NCI-H2196 treated with DMSO at 0.1 percent for 48 hours (cell line): ENCODE measurements at regions not wholly inside any gene's neighbourhood (a gene's known extent, or its start where the extent isn't known, plus 50 kb on each side); places are given as distances from the start of the nearest gene placed in this dataset.
"Not testable (repeated sequence)": the region's sequence is repeated elsewhere in the genome, so short reads cannot be mapped to it uniquely, and the experiment has no call there.

ENCODE experiments used
- DNase-seq: peaks from one replicate; lab custom pipeline; 2025; ENCODE audit not compliant: unreplicated experiment; lab: John Stamatoyannopoulos, UW

GRCh38 chr1:213711833-213712490 lies 275.8 kb upstream of the PROX1 start:
- DNase-seq = not testable (repeated sequence)

DNA sequence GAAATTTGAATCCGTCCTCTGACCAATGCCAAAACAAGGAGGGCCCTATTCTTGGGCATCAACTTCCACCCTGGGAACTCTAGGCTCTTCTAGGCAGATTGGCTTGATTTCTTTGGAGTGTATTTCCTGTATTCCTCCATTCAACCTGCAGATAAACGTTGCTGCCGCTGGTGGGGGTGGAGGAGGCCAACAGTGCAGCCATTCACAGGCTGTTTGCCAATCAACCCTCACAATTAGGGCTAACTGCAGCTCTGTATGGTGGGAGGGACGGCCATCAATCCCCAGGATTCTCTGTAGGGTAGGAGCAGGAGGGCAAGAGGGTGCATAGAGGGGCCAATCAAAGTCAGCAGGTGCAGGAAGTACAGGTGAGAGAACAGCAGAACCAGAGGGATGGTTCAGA lies 273.1 kb upstream of the PROX1 start:
- no peak for DNase-seq

- DNase-seq = no peak
Measured at GRCh38 chr1:213715182-213715581, 272.6 kb upstream of the PROX1 start.

DNA sequence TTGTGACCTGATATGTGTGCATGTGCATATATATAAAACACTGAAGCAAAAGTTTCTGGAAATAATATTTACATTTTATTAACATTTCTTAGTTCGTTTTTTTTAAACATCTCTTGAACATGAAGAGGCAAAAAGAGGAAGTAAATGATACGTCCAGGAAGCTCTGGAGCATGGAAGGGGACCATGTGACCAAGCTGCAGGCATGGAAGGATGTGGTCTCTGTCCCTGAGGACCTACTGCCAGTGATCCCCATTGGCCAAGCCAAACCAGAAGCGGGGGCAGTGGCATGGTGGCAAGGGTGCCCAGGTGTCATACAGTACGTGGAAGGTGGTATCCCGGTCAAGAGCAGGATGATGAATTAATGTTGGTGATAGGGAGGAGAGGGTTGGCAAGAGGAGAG lies 268.3 kb upstream of the PROX1 start:
- no peak for DNase-seq

DNA sequence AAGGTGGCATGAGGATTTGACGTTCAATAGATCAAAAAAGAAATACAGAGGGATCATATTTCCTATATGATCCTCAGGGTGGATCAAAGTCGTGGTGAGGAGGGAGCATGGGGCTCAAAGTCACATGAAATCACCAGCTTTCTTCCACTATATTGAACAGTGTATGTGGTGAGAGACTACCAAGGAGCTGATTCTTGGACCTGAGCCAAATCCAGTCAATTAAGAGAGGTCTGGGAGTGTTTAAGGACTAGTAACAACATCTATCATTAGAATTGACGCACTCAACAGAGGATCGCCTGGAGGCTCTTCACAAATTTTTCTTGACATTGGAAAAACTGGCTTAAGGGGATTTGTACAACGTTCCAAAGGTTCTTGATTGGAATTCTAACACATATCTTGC lies 267.7 kb upstream of the PROX1 start:
- DNase-seq = no peak

GRCh38 chr1:213723187-213723586 lies 264.6 kb upstream of the PROX1 start:
- no peak for DNase-seq

DNA sequence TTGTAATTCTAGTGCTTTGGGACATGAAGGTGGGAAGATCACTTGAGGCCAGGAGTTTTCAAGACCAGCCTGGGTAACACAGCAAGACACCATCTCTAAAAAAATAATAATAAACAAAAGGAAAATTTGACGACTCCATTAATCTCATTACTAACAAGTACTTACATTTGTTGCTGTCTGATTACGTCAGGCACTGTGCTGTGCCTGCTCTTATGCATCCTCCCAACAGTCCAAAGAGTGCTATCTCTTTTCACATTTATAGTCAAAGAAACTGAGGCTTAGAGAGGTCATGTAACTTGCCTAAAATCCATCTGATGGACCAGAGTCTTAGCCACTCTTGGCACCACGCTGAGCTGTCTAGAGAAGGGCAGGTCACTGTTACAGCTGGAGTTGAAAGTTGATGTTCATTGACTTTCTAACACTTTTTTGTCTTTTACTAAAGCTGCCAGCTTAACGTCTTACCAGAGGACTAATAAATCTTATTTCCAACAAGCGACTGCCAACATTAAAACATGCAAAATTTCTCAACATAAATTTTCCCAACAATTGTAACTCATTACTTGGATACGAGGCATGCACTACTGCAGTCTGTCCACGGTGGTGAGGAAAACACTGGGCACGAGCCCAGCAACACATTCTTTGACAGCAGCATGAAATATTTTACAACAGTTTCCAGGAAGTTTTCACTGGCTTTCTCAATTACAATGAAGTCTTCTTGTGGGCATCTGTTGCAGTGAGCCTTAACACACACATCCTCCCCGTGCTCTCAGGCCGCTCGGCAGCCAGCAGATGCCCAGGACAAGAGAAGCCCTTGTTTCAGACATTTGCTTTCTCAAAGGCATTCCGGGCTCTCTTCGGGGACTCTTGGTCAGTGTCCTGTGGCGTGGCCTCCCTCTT lies 262.9 kb upstream of the PROX1 start:
- DNase-seq = no peak

GRCh38 chr1:213727853-213728592 lies 259.8 kb upstream of the PROX1 start:
- no peak for DNase-seq

DNA sequence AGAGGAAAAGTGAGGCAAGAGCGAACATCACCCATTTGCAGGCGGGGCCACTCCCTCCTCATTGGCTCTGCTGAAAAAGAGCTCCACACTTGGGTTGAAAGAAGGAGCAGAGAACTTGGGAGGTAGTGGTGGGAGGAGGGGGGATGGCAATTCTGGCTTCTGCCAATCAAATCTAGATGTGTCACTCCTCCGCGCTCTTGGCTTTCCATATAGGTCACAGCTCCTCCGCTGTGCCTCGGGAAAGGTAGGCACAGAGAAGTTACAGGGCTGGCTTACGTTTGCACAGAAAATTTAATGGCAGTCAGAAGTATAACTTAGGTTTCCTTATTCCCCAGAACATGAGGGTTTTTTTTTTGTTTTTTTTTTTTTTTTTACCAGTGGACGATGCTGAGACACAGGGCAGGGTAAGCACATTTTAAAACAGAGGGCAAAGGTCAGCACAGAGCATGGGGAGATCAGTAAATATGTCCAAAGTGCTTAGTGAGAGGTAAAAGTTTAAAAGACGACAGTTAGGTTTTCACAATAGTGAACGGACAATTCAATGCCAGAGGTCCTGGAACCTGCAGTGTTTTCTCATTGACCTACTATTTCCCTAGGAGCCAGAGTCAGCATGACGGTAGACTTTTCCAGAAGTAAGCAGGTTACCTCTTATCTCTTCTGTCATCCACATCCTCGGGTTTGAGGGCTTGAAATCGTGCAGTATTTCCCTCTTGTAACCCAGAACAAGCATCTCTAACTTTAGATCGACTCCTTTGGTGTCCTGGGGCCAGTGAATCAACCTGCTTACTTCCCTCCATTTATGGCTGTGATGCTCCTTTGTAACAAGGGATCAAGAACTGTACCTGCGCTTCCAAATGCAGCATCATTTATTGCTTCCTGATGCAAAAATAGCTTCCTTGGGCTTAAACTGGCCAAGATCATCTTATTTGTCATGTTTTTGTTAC lies 258.9 kb upstream of the PROX1 start:
- DNase-seq = no peak

DNA sequence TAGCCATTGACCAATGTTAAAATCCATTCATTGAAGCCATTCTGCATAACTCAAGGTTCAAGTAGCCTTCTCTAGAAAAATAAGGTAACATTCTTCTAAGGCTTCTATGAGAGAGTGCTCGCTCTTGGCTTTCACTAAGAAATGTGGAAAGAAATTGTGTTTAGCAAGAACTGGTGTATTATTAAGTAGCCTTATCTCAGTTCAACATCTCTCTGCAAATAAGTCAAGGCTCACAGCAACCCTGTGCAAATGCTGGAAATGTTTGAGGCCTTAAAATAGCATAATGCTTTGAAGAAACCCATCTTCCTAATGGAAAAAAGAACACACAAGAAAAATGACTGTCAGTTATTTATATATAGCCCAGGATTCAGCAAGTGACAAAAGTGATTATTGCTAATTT lies 254.1 kb upstream of the PROX1 start:
- DNase-seq = no peak

DNA sequence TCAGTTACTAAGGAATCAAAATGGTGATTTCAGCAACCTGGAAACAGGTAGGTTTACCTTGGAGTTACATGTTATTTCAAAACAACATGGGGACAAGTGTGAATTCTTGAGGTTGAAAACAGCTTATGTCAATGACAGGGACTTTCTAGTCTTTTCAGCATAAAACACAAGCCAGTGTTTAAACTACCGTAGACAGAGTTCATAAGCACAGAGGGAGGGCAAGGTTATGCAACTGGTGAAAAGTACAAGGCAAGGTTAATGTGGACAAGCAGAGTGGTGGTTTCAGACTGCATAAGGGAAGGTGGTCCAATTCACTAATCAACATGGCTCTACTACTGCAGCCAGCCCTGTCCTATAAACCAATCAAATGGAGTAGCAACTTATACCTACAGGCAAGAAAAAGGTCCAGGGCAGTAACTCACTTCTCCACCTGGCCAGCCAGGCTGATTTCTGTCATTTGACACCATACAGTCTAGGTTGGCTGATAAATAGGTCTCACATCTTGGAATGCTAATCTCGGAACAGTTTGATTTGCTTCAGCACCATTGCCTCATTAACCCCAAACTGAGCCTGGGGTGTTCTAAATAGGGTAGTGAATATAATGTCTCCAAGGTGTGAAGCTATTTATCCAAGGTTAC lies 250.3 kb upstream of the PROX1 start:
- no peak for DNase-seq

DNA sequence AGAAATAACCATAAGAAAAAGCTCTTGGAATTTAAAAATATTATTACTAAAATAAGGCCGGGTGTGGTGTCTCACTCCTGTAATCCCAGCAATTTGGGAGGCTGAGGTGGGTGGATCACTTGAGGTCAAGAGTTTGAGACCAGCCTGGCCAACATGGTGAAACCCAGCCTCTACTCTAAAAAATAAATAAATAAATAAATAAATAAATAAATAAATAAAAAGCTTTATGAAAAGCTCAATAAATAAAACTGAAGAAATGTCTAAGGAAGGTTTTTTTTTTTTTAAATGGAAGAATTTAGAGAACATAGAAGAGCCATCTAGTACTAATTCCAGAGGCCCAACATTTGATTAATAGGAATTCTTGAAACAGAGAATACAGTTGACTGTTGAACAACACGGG lies 249.1 kb upstream of the PROX1 start:
- DNase-seq = no peak

GRCh38 chr1:213742992-213743391 lies 244.8 kb upstream of the PROX1 start:
- DNase-seq = no peak

DNA sequence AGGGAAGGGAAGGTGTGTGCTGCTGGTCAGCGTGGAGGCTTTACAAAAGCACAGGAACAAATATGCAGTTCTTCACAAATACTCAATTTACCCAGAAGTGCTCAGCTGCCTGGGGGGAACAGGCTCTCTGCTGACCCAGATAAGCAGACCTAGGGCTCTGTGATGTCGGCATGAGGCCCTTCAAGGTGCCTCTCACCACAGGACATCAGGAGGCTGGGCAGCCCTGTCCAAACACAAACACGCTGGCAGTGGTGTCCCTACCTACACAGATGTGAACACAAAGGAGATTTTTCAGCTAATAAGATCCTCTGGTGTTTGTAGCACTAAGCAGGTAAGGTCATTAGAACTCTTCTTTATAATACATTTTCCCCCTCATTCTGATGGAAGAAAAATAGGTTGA lies 243.0 kb upstream of the PROX1 start:
- no peak for DNase-seq

- DNase-seq = no peak
Measured at GRCh38 chr1:213745451-213745850, 242.3 kb upstream of the PROX1 start.

DNA sequence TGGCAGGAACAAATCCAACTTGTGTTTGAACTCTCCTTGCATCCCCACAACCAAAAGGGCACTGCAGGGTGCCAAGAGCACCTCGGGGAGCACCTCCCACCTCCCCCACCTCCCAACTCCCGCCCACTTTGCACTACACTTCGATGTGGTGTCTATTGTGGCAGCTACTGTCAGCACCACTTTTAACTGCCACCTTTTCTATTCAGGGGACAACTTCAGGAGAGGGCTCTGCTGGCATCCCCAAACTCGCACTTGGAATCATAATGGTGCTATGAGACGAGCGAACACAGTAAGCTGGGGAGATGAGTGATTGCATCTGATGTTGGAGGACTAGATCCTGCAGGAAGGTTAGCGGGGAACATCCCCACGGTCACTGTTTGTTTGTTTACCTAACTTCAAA lies 238.2 kb upstream of the PROX1 start:
- no peak for DNase-seq

- no peak for DNase-seq
Measured at GRCh38 chr1:213750231-213751063, 237.3 kb upstream of the PROX1 start.

- DNase-seq = no peak
Measured at GRCh38 chr1:213751064-213751397, 236.7 kb upstream of the PROX1 start.

- DNase-seq = no peak
Measured at GRCh38 chr1:213759359-213760181, 228.2 kb upstream of the PROX1 start.
